BLaER1 treated with 17β-estradiol and CSF1 and Interleukin-3, amounts not matched to agents 10 nM and 100 nM (cell line): ENCODE measurements at regions not wholly inside any gene's neighbourhood (a gene's known extent, or its start where the extent isn't known, plus 50 kb on each side); places are given as distances from the start of the nearest gene placed in this dataset.

ENCODE experiments used
- H3K27ac ChIP-seq, 11 experiments: shearing (Covaris generic); formaldehyde crosslinking; 2 replicates each; pipeline ENCODE4 v1.8.1; 2022
- H3K27me3 ChIP-seq, 11 experiments: shearing (Covaris generic); formaldehyde crosslinking; 2 replicates each; pipeline ENCODE4 v1.8.1; 2022
- H3K36me3 ChIP-seq, 11 experiments: shearing (Covaris generic); formaldehyde crosslinking; 2 replicates each; pipeline ENCODE4 v1.8.1; 2022
- H3K4me1 ChIP-seq, 10 experiments: shearing (Covaris generic); formaldehyde crosslinking; 2 replicates each; pipeline ENCODE4 v1.8.1; 2022
- H3K4me2 ChIP-seq, 11 experiments: shearing (Covaris generic); formaldehyde crosslinking; 2 replicates each; pipeline ENCODE4 v1.8.1; 2022
- H3K4me3 ChIP-seq, 10 experiments: shearing (Covaris generic); formaldehyde crosslinking; 2 replicates each; pipeline ENCODE4 v1.8.1; 2022
- H3K9ac ChIP-seq, 11 experiments: shearing (Covaris generic); formaldehyde crosslinking; 2 replicates each; pipeline ENCODE4 v1.8.1; 2022
- H3K9me3 ChIP-seq, 11 experiments: shearing (Covaris generic); formaldehyde crosslinking; replicated peaks in 1 of 11; 2 replicates each; pipeline ENCODE4 v1.8.1; 2022
- H4K20me1 ChIP-seq, 11 experiments: shearing (Covaris generic); formaldehyde crosslinking; 2 replicates each; pipeline ENCODE4 v1.8.1; 2022
- Cebpa-rat ChIP-seq, 11 experiments: shearing (Covaris generic); IDR thresholded peaks; 2 replicates each; pipeline ENCODE4 v1.8.1; 2022

- H3K4me2 ChIP-seq: peak overlapping the region; percentile 71 to 93 (median 83)
- TF ChIP-seq Cebpa-rat (IDR thresholded peaks at IDR 0.05): no peak
- H3K4me3 ChIP-seq: peak overlapping the region in 9 of 10 experiments; percentile 9 to 49 (median 27); a peak in 13 of 20 replicates
- peak overlapping the region; percentile 26 to 63 (median 47); a peak in 19 of 22 replicates for H3K9ac ChIP-seq
- H3K27me3 ChIP-seq: no peaks in the 10 kb centered on the region
- peak overlapping the region in 10 of 11 experiments; percentile 3 to 64 (median 42); a peak in 14 of 22 replicates for H3K27ac ChIP-seq
- no peaks in the 10 kb centered on the region for H4K20me1 ChIP-seq
- peaks cover 0 to 10% (median 0%) of the 10 kb centered on the region in 11 experiments; a peak in 1 of 22 replicates for H3K9me3 ChIP-seq
- H3K4me1 ChIP-seq: peaks cover 33 to 53% (median 45%) of the 10 kb centered on the region in 10 experiments
- H3K36me3 ChIP-seq: no peaks in the 10 kb centered on the region
These were observed 170.5 kb upstream of the TGFBR2 start for GRCh38 chr3:30435861-30436331.

GRCh38 chr3:30437171-30437601 is 169.2 kb upstream of the TGFBR2 start:
- Histone ChIP-seq H3K4me1 (peaks cover 33 to 53% (median 45%) of the 10 kb centered on the region in 10 experiments), H3K27me3 (no peaks in the 10 kb centered on the region), H3K9me3 (peaks cover 0 to 10% (median 0%) of the 10 kb centered on the region in 11 experiments; a peak in 2 of 22 replicates), H3K4me3 (no peak overlapping the region), H4K20me1 (no peaks in the 10 kb centered on the region), H3K36me3 (no peaks in the 10 kb centered on the region), H3K27ac (peak overlapping the region in 5 of 11 experiments; percentile 21 to 64 (median 58); a peak in 10 of 22 replicates), H3K9ac (peak overlapping the region in 7 of 11 experiments; percentile 2 to 43 (median 29); a peak in 7 of 22 replicates), H3K4me2 (peak overlapping the region; percentile 71 to 93 (median 82))
- TF ChIP-seq Cebpa-rat (IDR thresholded peaks at IDR 0.05): peak in 3 of 11 experiments; percentile 31 to 71 (median 46); a peak in 3 of 22 replicates

GRCh38 chr3:30438126-30438525 is 168.3 kb upstream of the TGFBR2 start:
- TF ChIP-seq Cebpa-rat (IDR thresholded peaks at IDR 0.05): no peak
- no peak overlapping the region for H3K9ac ChIP-seq
- peak overlapping the region in 5 of 11 experiments; percentile 21 to 64 (median 55); a peak in 4 of 22 replicates for H3K27ac ChIP-seq
- peak overlapping the region; percentile 71 to 93 (median 82); a peak in 21 of 22 replicates for H3K4me2 ChIP-seq
- H3K27me3 ChIP-seq: no peaks in the 10 kb centered on the region
- H4K20me1 ChIP-seq: no peaks in the 10 kb centered on the region
- peaks cover 0 to 13% (median 0%) of the 10 kb centered on the region in 11 experiments; a peak in 2 of 22 replicates for H3K9me3 ChIP-seq
- H3K36me3 ChIP-seq: no peaks in the 10 kb centered on the region
- H3K4me1 ChIP-seq: peaks cover 33 to 53% (median 45%) of the 10 kb centered on the region in 10 experiments
- no peak overlapping the region for H3K4me3 ChIP-seq

DNA sequence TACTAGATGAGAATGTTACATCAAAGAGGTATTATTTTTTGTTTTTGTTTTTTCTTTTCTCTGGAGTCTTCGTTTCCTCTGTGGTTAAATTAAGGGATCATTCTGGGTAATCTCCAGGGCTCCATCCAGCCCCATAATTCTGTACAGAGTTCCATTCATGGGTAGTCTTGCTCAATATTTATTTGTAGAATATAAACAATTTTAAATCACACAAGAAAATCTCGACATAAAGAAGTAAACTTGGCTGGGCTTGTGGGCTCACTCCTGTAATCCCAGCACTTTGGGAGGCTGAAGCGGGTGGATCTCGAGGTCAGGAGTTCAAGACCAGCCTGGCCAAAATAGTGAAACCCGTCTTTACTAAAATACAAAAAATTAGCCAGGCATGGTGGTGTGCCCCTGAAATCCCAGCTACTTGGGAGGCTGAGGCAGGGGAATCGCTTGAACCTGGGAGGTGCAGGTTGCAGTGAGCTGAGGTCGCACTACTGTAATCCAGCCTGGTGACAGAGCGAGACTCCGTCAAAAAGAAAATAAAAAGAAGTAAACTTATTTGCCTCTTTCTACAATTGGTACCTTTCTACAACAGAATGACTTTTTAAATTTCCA is 166.8 kb upstream of the TGFBR2 start:
- H3K36me3 ChIP-seq: no peaks in the 10 kb centered on the region
- H4K20me1 ChIP-seq: no peaks in the 10 kb centered on the region
- no peak for TF ChIP-seq Cebpa-rat (IDR thresholded peaks at IDR 0.05)
- no peak overlapping the region for H3K27ac ChIP-seq
- H3K4me1 ChIP-seq: peaks cover 33 to 49% (median 44%) of the 10 kb centered on the region in 10 experiments
- no peaks in the 10 kb centered on the region for H3K27me3 ChIP-seq
- no peak overlapping the region for H3K9ac ChIP-seq
- no peak overlapping the region for H3K4me3 ChIP-seq
- peak overlapping the region in 1 of 11 experiments; percentile 17; a peak in 1 of 22 replicates for H3K4me2 ChIP-seq
- H3K9me3 ChIP-seq: peaks cover 0 to 13% (median 0%) of the 10 kb centered on the region in 11 experiments; a peak in 1 of 22 replicates

GRCh38 chr3:30440147-30440604 is 166.2 kb upstream of the TGFBR2 start:
- no peak overlapping the region for H3K4me2 ChIP-seq
- H3K27me3 ChIP-seq: no peaks in the 10 kb centered on the region
- no peaks in the 10 kb centered on the region for H4K20me1 ChIP-seq
- peaks cover 0 to 13% (median 0%) of the 10 kb centered on the region in 11 experiments; a peak in 1 of 22 replicates for H3K9me3 ChIP-seq
- H3K4me3 ChIP-seq: no peak overlapping the region
- H3K27ac ChIP-seq: no peak overlapping the region
- peaks cover 32 to 43% (median 39%) of the 10 kb centered on the region in 10 experiments for H3K4me1 ChIP-seq
- no peak for TF ChIP-seq Cebpa-rat (IDR thresholded peaks at IDR 0.05)
- no peaks in the 10 kb centered on the region for H3K36me3 ChIP-seq
- no peak overlapping the region for H3K9ac ChIP-seq

- Histone ChIP-seq H3K4me3 (no peak overlapping the region), H4K20me1 (no peaks in the 10 kb centered on the region), H3K36me3 (no peaks in the 10 kb centered on the region), H3K4me1 (peaks cover 26 to 36% (median 32%) of the 10 kb centered on the region in 10 experiments), H3K9ac (no peak overlapping the region), H3K27ac (no peak overlapping the region), H3K4me2 (no peak overlapping the region), H3K9me3 (peaks cover 0 to 13% (median 0%) of the 10 kb centered on the region in 11 experiments; a peak in 1 of 22 replicates), H3K27me3 (no peaks in the 10 kb centered on the region)
- no peak for TF ChIP-seq Cebpa-rat (IDR thresholded peaks at IDR 0.05)
These were observed 165.5 kb upstream of the TGFBR2 start for GRCh38 chr3:30440880-30441279.

GRCh38 chr3:30443756-30444673 is 162.4 kb upstream of the TGFBR2 start:
- Histone ChIP-seq H3K4me3 (no peak overlapping the region), H3K27ac (no peak overlapping the region), H3K4me1 (peaks cover 0 to 4% (median 2%) of the 10 kb centered on the region in 10 experiments; a peak in 4 of 20 replicates), H4K20me1 (no peaks in the 10 kb centered on the region), H3K36me3 (no peaks in the 10 kb centered on the region), H3K9me3 (peaks cover 0 to 13% (median 0%) of the 10 kb centered on the region in 11 experiments; a peak in 1 of 22 replicates), H3K27me3 (no peaks in the 10 kb centered on the region), H3K4me2 (no peak overlapping the region), H3K9ac (no peak overlapping the region)
- no peak for TF ChIP-seq Cebpa-rat (IDR thresholded peaks at IDR 0.05)

DNA sequence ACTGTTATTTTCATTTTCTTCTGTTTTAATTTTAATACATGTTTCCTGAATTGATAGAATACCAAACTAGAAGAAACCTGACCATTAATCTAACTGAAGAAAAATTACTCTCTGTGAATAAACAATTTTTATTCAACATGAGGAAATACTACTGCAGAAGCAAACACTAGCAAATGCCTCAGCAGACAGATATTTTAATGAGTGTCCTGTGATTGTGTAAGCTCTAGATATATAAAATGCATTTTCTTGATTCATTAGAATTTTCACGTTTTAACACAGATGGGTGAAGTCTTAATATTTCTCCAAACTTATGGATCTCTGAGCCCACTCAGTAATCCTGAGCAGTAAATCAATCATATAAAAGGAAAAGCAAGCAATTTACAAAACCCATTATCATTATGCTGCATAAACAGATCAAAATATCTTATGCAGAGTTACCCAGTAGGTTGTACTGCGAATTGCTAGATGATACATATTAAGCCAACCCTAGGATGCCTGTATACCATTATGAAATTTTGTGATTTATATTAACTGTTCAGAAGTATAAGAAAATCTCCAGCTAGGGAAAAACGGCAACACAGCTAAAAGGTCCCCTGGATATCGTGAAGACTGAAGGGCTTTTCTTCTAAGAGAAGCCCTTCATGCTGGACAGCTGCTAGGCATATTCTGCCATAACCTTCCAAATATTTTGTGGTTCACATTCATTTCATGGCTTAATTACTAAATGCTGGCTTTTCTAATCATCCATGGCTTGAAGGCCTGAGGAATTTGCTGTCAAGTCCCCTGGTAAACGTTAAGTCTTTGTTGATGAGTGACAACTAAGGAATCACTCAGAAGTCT is 157.7 kb upstream of the TGFBR2 start:
- no peaks in the 10 kb centered on the region for H3K27me3 ChIP-seq
- no peak overlapping the region for H3K27ac ChIP-seq
- no peak overlapping the region for H3K4me3 ChIP-seq
- H4K20me1 ChIP-seq: no peaks in the 10 kb centered on the region
- no peaks in the 10 kb centered on the region for H3K36me3 ChIP-seq
- H3K4me1 ChIP-seq: peaks cover 0 to 9% (median 0%) of the 10 kb centered on the region in 10 experiments; a peak in 2 of 20 replicates
- no peak overlapping the region for H3K9ac ChIP-seq
- no peak overlapping the region for H3K4me2 ChIP-seq
- no peak for TF ChIP-seq Cebpa-rat (IDR thresholded peaks at IDR 0.05)
- H3K9me3 ChIP-seq: peaks cover 7 to 16% (median 12%) of the 10 kb centered on the region in 11 experiments; a peak in 13 of 22 replicates
